H1 (cell line): ENCODE measurements at regions not wholly inside any gene's neighbourhood (a gene's known extent, or its start where the extent isn't known, plus 50 kb on each side); places are given as distances from the start of the nearest gene placed in this dataset.

Source experiments
- BACH1 ChIP-seq: IDR thresholded peaks from 2 replicates; pipeline ENCODE4 v1.6.1; 2012; ENCODE audit warnings: low read length, improper control_type of control experiment
- TF ChIP-seq, protein P1 (sequence below): IDR thresholded peaks from 2 replicates; pipeline ENCODE4 v1.6.1; 2012; ENCODE audit warnings: inconsistent platforms

GRCh38 chr3:109224333-109224732 lies 87.8 kb downstream of the C3orf85 start (continued):
- TF ChIP-seq, protein P1, sequence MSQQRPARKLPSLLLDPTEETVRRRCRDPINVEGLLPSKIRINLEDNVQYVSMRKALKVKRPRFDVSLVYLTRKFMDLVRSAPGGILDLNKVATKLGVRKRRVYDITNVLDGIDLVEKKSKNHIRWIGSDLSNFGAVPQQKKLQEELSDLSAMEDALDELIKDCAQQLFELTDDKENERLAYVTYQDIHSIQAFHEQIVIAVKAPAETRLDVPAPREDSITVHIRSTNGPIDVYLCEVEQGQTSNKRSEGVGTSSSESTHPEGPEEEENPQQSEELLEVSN = no peak
- TF ChIP-seq BACH1 = no peak
